ENCODE measurements at regions not wholly inside any gene's neighbourhood (a gene's known extent, or its start where the extent isn't known, plus 50 kb on each side); places are given as distances from the start of the nearest gene placed in this dataset.

DNA sequence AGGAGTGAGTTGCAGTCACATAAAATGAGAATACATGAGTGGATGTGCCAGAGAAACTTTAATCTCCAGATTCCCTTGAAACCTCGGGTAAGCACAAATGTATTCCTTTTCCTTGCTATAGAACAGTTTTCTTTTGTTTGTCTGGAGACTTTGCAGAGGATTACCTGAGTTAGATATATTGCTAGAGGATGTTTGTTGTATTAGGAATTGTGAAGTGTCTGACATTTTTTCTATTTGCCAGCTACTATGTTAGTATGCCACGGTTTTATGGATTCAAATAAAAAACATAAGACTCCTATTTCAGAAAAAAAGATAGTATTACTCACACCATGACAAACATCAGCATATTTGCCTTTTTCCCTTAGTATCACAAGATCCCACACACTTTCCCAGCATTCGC is 844.9 kb upstream of the SLITRK5 start:
- TF ChIP-seq CTCF (IDR thresholded peaks at IDR 0.05; ENCODE audit: poor library complexity, severe bottlenecking), result no peak
- no peaks in the 10 kb centered on the region for H3K9me3 ChIP-seq (ENCODE audit: severe bottlenecking)
- H3K4me1 ChIP-seq (ENCODE audit: insufficient read depth, poor library complexity, severe bottlenecking), result no peaks in the 10 kb centered on the region
- no peak overlapping the region for H3K27ac ChIP-seq (ENCODE audit: poor library complexity, severe bottlenecking)
- H3K36me3 ChIP-seq (ENCODE audit: low read depth), result no peaks in the 10 kb centered on the region
- DNase-seq (ENCODE audit: low spot score) (no peak), ATAC-seq (ENCODE audit: low read depth) (no peak)
- no peaks in the 10 kb centered on the region for H3K27me3 ChIP-seq (ENCODE audit: insufficient read depth, poor library complexity, severe bottlenecking)
- no peak overlapping the region for H3K4me3 ChIP-seq (ENCODE audit: severe bottlenecking)

GRCh38 chr13:86830046-86830445 is 841.1 kb upstream of the SLITRK5 start:
- DNase-seq (ENCODE audit: low spot score) (no peak), ATAC-seq (ENCODE audit: low read depth) (no peak)
- Histone ChIP-seq H3K9me3 (ENCODE audit: severe bottlenecking) (no peaks in the 10 kb centered on the region), H3K36me3 (ENCODE audit: low read depth) (no peaks in the 10 kb centered on the region), H3K4me1 (ENCODE audit: insufficient read depth, poor library complexity, severe bottlenecking) (no peaks in the 10 kb centered on the region), H3K27me3 (ENCODE audit: insufficient read depth, poor library complexity, severe bottlenecking) (no peaks in the 10 kb centered on the region), H3K4me3 (ENCODE audit: severe bottlenecking) (no peak overlapping the region), H3K27ac (ENCODE audit: poor library complexity, severe bottlenecking) (no peak overlapping the region)
- no peak for TF ChIP-seq CTCF (IDR thresholded peaks at IDR 0.05; ENCODE audit: poor library complexity, severe bottlenecking)

DNA sequence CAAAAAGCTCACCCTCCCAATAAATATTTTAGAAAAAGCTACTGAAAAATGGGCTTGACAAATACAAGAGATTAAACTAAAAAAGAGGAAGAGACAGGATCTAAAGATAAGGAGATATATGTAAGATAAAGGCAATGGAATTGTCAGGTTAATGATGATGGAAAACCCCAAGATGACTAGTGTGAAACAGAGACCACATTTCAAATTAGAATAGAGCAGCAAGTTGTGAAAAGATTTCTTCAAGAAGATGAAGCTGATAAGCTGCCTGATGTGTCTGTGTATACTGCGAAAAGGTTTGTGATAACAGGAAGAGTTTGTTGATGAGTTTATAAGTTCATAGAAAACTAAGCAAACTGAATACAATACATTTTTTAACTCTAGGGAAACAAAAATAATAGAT is 840.1 kb upstream of the SLITRK5 start:
- no peaks in the 10 kb centered on the region for H3K27me3 ChIP-seq (ENCODE audit: insufficient read depth, poor library complexity, severe bottlenecking)
- H3K27ac ChIP-seq (ENCODE audit: poor library complexity, severe bottlenecking), result no peak overlapping the region
- DNase-seq (ENCODE audit: low spot score) (no peak), ATAC-seq (ENCODE audit: low read depth) (no peak)
- no peaks in the 10 kb centered on the region for H3K4me1 ChIP-seq (ENCODE audit: insufficient read depth, poor library complexity, severe bottlenecking)
- H3K9me3 ChIP-seq (ENCODE audit: severe bottlenecking), result no peaks in the 10 kb centered on the region
- H3K4me3 ChIP-seq (ENCODE audit: severe bottlenecking), result no peak overlapping the region
- H3K36me3 ChIP-seq (ENCODE audit: low read depth), result no peaks in the 10 kb centered on the region
- no peak for TF ChIP-seq CTCF (IDR thresholded peaks at IDR 0.05; ENCODE audit: poor library complexity, severe bottlenecking)

GRCh38 chr13:86838411-86839120 is 832.6 kb upstream of the SLITRK5 start:
- DNase-seq (ENCODE audit: low spot score) (no peak), ATAC-seq (ENCODE audit: low read depth) (no peak)
- H3K4me3 ChIP-seq (ENCODE audit: severe bottlenecking), result no peak overlapping the region
- H3K27ac ChIP-seq (ENCODE audit: poor library complexity, severe bottlenecking), result no peak overlapping the region
- no peaks in the 10 kb centered on the region for H3K27me3 ChIP-seq (ENCODE audit: insufficient read depth, poor library complexity, severe bottlenecking)
- no peak for TF ChIP-seq CTCF (IDR thresholded peaks at IDR 0.05; ENCODE audit: poor library complexity, severe bottlenecking)
- no peaks in the 10 kb centered on the region for H3K4me1 ChIP-seq (ENCODE audit: insufficient read depth, poor library complexity, severe bottlenecking)
- no peaks in the 10 kb centered on the region for H3K36me3 ChIP-seq (ENCODE audit: low read depth)
- no peaks in the 10 kb centered on the region for H3K9me3 ChIP-seq (ENCODE audit: severe bottlenecking)

DNA sequence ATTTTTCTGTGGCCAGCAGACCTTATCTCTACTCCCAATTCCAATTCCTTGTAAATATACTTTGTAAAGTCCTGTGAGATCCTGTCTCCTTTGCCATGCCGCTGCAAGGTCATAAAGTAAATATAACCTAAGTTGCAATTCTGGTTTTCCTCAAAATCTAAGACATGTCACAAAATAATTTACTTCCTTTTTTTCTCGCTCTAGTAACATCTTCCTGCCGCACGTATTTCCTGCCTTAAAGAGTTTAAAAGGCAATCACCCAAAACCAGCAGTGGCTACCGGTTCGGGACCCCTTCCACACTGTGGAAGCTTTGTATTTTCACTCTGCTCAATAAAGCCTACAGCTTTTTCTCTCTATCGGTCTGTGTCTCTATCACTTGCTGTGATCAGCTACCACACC is 832.0 kb upstream of the SLITRK5 start:
- no peaks in the 10 kb centered on the region for H3K4me1 ChIP-seq (ENCODE audit: insufficient read depth, poor library complexity, severe bottlenecking)
- H3K27ac ChIP-seq (ENCODE audit: poor library complexity, severe bottlenecking), result no peak overlapping the region
- no peak for TF ChIP-seq CTCF (IDR thresholded peaks at IDR 0.05; ENCODE audit: poor library complexity, severe bottlenecking)
- H3K27me3 ChIP-seq (ENCODE audit: insufficient read depth, poor library complexity, severe bottlenecking), result no peaks in the 10 kb centered on the region
- no peaks in the 10 kb centered on the region for H3K36me3 ChIP-seq (ENCODE audit: low read depth)
- no peaks in the 10 kb centered on the region for H3K9me3 ChIP-seq (ENCODE audit: severe bottlenecking)
- no peak for ATAC-seq (ENCODE audit: low read depth)
- no peak overlapping the region for H3K4me3 ChIP-seq (ENCODE audit: severe bottlenecking)
- no peak for DNase-seq (ENCODE audit: low spot score)
